ENCODE measurements at regions not wholly inside any gene's neighbourhood (a gene's known extent, or its start where the extent isn't known, plus 50 kb on each side); places are given as distances from the start of the nearest gene placed in this dataset.

GRCh38 chrX:121831601-121832000, 784.2 kb downstream of the GLUD2 start:
- TF ChIP-seq CTCF (IDR thresholded peaks at IDR 0.05) (no peak), POLR2A (IDR thresholded peaks at IDR 0.05) (no peak)

Data from thyroid gland (tissue), 4 donors.